Tibial nerve (tissue), 4 donors: ENCODE measurements at regions not wholly inside any gene's neighbourhood (a gene's known extent, or its start where the extent isn't known, plus 50 kb on each side); places are given as distances from the start of the nearest gene placed in this dataset.

Experiments used
- EP300 ChIP-seq, 2 donors: sonication (generic); formaldehyde crosslinking; IDR thresholded peaks; one replicate each; pipeline ENCODE4 v1.6.1; 2017; ENCODE audit warnings: antibody characterized with exemption in 2 of 2, mild to moderate bottlenecking in 1 of 2
- POLR2A ChIP-seq, 2 donors: fragments of 450-650 bp; IDR thresholded peaks; one replicate each; pipeline ENCODE4 v1.6.1; 2017; ENCODE audit warnings: antibody characterized with exemption in 2 of 2, mild to moderate bottlenecking in 2 of 2, moderate library complexity in 2 of 2
- TF ChIP-seq, protein P1 (sequence below), 5 experiments: fragments of 200-600 bp in 3 of 5; fragments of 450-650 bp in 2 of 5; sonication (generic) in 3 of 5; IDR thresholded peaks; one replicate each; pipeline ENCODE4 v1.5.1; 2016 to 2019; ENCODE audit warnings: antibody characterized with exemption in 5 of 5, mild to moderate bottlenecking in 3 of 5, moderate library complexity in 2 of 5

DNA sequence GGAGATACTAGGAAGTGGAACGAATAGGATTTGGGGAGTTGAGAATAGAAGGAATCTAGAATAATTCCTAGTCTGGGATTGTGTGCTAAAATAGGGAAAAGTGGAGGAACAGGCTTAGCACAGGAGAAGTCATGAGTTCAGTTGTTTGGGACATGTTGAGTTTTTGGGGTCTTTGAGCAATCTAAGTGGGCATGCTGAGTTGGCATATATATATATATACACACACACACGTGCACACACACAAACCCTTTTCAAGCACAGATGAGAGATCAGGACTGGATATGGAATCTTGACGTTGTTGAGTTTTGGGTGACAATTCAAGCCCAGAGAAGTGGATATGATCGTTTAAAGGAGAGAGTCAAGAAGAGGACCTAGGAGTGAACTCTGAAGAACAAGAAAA, 168.2 kb upstream of the CHST9 start:
- TF ChIP-seq POLR2A (IDR thresholded peaks at IDR 0.05) (no peak), EP300 (IDR thresholded peaks at IDR 0.05) (no peak)
- TF ChIP-seq, protein P1, sequence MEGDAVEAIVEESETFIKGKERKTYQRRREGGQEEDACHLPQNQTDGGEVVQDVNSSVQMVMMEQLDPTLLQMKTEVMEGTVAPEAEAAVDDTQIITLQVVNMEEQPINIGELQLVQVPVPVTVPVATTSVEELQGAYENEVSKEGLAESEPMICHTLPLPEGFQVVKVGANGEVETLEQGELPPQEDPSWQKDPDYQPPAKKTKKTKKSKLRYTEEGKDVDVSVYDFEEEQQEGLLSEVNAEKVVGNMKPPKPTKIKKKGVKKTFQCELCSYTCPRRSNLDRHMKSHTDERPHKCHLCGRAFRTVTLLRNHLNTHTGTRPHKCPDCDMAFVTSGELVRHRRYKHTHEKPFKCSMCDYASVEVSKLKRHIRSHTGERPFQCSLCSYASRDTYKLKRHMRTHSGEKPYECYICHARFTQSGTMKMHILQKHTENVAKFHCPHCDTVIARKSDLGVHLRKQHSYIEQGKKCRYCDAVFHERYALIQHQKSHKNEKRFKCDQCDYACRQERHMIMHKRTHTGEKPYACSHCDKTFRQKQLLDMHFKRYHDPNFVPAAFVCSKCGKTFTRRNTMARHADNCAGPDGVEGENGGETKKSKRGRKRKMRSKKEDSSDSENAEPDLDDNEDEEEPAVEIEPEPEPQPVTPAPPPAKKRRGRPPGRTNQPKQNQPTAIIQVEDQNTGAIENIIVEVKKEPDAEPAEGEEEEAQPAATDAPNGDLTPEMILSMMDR (IDR thresholded peaks at IDR 0.05): no peak
